HEK293 (cell line): ENCODE measurements at regions not wholly inside any gene's neighbourhood (a gene's known extent, or its start where the extent isn't known, plus 50 kb on each side); places are given as distances from the start of the nearest gene placed in this dataset.

Experiments used
- CTCF ChIA-PET: fragments of 350-600 bp; formaldehyde crosslinking; extraction: SDS; loops from one replicate; lab custom pipeline; 2021; ENCODE audit warnings: antibody characterized with exemption; lab: Yijun Ruan, JAX
- POLR2A ChIA-PET: fragments of 300-600 bp; formaldehyde crosslinking; extraction: SDS; loops from one replicate; lab custom pipeline; 2020; ENCODE audit warnings: antibody characterized with exemption, inconsistent platforms; lab: Yijun Ruan, JAX
- H3K27ac ChIP-seq: fragments of 200-500 bp; sonication (Bioruptor generic); 2 replicates; pipeline ENCODE4 v1.5.1; 2014; ENCODE audit warnings: low read depth, low read length, control low read depth, inconsistent platforms; ENCODE audit errors: extremely low read depth
- H3K36me3 ChIP-seq, 2 experiments: fragments of 200-500 bp in 1 of 2; sonication (Bioruptor generic) in 1 of 2; 1 replicate in 1 of 2; 2 replicates in 1 of 2; pipeline ENCODE4 v1.5.1; 2014 to 2017; ENCODE audit warnings: inconsistent platforms in 2 of 2, low read length in 2 of 2; ENCODE audit not compliant: control insufficient read depth in 2 of 2, insufficient read depth in 1 of 2
- H3K4me1 ChIP-seq: fragments of 200-500 bp; sonication (Bioruptor generic); 2 replicates; pipeline ENCODE4 v1.5.1; 2014; ENCODE audit warnings: mild to moderate bottlenecking, low read length, inconsistent platforms; ENCODE audit not compliant: control insufficient read depth, insufficient read depth
- H3K4me3 ChIP-seq: 2 replicates; pipeline ENCODE4 v1.5.1; 2011; ENCODE audit warnings: low read depth, mild to moderate bottlenecking, control low read depth, low read length, moderate library complexity
- H3K9me3 ChIP-seq: fragments of 200-500 bp; sonication (Bioruptor generic); 2 replicates; pipeline ENCODE4 v1.5.1; 2014; ENCODE audit warnings: low read depth, low read length, inconsistent platforms; ENCODE audit not compliant: control insufficient read depth, insufficient read depth
- AEBP2 ChIP-seq: fragments of 450-650 bp; formaldehyde crosslinking; IDR thresholded peaks from 2 replicates; pipeline ENCODE4 v1.5.1; 2016; ENCODE audit warnings: missing biosample characterization, missing genetic modification characterization, borderline replicate concordance
- BCL11A ChIP-seq: fragments of 450-650 bp; formaldehyde crosslinking; IDR thresholded peaks from 2 replicates; pipeline ENCODE4 v1.5.1; 2016; ENCODE audit warnings: low read depth, missing biosample characterization, missing genetic modification characterization
- GLI2 ChIP-seq: fragments of 450-650 bp; formaldehyde crosslinking; IDR thresholded peaks from 2 replicates; pipeline ENCODE4; 2017; ENCODE audit warnings: missing biosample characterization, missing genetic modification characterization, low read depth, borderline replicate concordance
- GLIS2 ChIP-seq: fragments of 450-650 bp; formaldehyde crosslinking; IDR thresholded peaks from 2 replicates; pipeline ENCODE4 v1.5.1; 2016; ENCODE audit warnings: missing biosample characterization, missing genetic modification characterization
- KLF7 ChIP-seq: fragments of 450-650 bp; formaldehyde crosslinking; IDR thresholded peaks from 2 replicates; pipeline ENCODE4 v1.5.1; 2016; ENCODE audit warnings: missing biosample characterization, missing genetic modification characterization, borderline replicate concordance
- OVOL3 ChIP-seq: fragments of 450-650 bp; formaldehyde crosslinking; IDR thresholded peaks from 2 replicates; pipeline ENCODE4 v1.5.1; 2016; ENCODE audit warnings: missing biosample characterization, missing genetic modification characterization
- SETDB1 ChIP-seq: IDR thresholded peaks from one replicate; pipeline ENCODE4 v1.6.1; 2017; ENCODE audit warnings: mild to moderate bottlenecking, low read length, moderate library complexity, mixed read lengths; ENCODE audit not compliant: insufficient read length
- SP3 ChIP-seq: fragments of 450-650 bp; formaldehyde crosslinking; IDR thresholded peaks from 2 replicates; pipeline ENCODE4 v1.5.1; 2016; ENCODE audit warnings: missing biosample characterization, missing genetic modification characterization
- WT1 ChIP-seq: fragments of 450-650 bp; formaldehyde crosslinking; IDR thresholded peaks from 2 replicates; pipeline ENCODE4 v1.5.1; 2016; ENCODE audit warnings: missing biosample characterization, missing genetic modification characterization
- ZNF175 ChIP-seq: fragments of 450-650 bp; formaldehyde crosslinking; IDR thresholded peaks from 2 replicates; pipeline ENCODE4 v1.5.1; 2016; ENCODE audit warnings: missing biosample characterization, missing genetic modification characterization
- ZNF2 ChIP-seq: fragments of 450-650 bp; formaldehyde crosslinking; IDR thresholded peaks from 2 replicates; pipeline ENCODE4 v1.5.1; 2016; ENCODE audit warnings: missing biosample characterization, missing genetic modification characterization
- ZNF26 ChIP-seq: fragments of 450-650 bp; formaldehyde crosslinking; IDR thresholded peaks from 2 replicates; pipeline ENCODE4 v1.5.1; 2016; ENCODE audit warnings: missing biosample characterization, missing genetic modification characterization
- ZNF266 ChIP-seq: fragments of 450-650 bp; formaldehyde crosslinking; IDR thresholded peaks from 2 replicates; pipeline ENCODE4 v1.5.1; 2016; ENCODE audit warnings: missing biosample characterization, missing genetic modification characterization, low read depth
- ZNF341 ChIP-seq: fragments of 450-650 bp; formaldehyde crosslinking; IDR thresholded peaks from 2 replicates; pipeline ENCODE4; 2016; ENCODE audit warnings: low read depth, missing biosample characterization, missing genetic modification characterization
- ZNF366 ChIP-seq: fragments of 450-650 bp; formaldehyde crosslinking; conservative IDR thresholded peaks from 2 replicates; pipeline ENCODE4 v1.5.1; 2016; ENCODE audit warnings: missing biosample characterization, missing genetic modification characterization
- ZNF416 ChIP-seq: fragments of 450-650 bp; formaldehyde crosslinking; IDR thresholded peaks from 2 replicates; pipeline ENCODE4 v1.5.1; 2016; ENCODE audit warnings: missing biosample characterization, missing genetic modification characterization
- ZNF433 ChIP-seq: fragments of 450-650 bp; formaldehyde crosslinking; IDR thresholded peaks from 2 replicates; pipeline ENCODE4 v1.5.1; 2016; ENCODE audit warnings: missing biosample characterization, missing genetic modification characterization, low read depth
- ZNF548 ChIP-seq: fragments of 450-650 bp; formaldehyde crosslinking; IDR thresholded peaks from 2 replicates; pipeline ENCODE4 v1.5.1; 2016; ENCODE audit warnings: missing biosample characterization, missing genetic modification characterization
- ZNF624 ChIP-seq: fragments of 450-650 bp; formaldehyde crosslinking; IDR thresholded peaks from 2 replicates; pipeline ENCODE4 v1.5.1; 2017; ENCODE audit warnings: missing biosample characterization, missing genetic modification characterization
- ZNF785 ChIP-seq: fragments of 450-650 bp; formaldehyde crosslinking; IDR thresholded peaks from 2 replicates; pipeline ENCODE4 v1.5.1; 2016; ENCODE audit warnings: missing biosample characterization, missing genetic modification characterization
- TF ChIP-seq, protein P1 (sequence below): fragments of 450-650 bp; formaldehyde crosslinking; IDR thresholded peaks from 2 replicates; pipeline ENCODE4 v1.5.1; 2016; ENCODE audit warnings: missing biosample characterization, missing genetic modification characterization, low read depth

GRCh38 chr20:43821795-43822194 lies 92.9 kb upstream of the TOX2 start:
- ChIA-PET POLR2A (no interaction called here), CTCF (no interaction called here)
- no peaks in the 10 kb centered on the region for H3K36me3 ChIP-seq
- TF ChIP-seq, protein P1, sequence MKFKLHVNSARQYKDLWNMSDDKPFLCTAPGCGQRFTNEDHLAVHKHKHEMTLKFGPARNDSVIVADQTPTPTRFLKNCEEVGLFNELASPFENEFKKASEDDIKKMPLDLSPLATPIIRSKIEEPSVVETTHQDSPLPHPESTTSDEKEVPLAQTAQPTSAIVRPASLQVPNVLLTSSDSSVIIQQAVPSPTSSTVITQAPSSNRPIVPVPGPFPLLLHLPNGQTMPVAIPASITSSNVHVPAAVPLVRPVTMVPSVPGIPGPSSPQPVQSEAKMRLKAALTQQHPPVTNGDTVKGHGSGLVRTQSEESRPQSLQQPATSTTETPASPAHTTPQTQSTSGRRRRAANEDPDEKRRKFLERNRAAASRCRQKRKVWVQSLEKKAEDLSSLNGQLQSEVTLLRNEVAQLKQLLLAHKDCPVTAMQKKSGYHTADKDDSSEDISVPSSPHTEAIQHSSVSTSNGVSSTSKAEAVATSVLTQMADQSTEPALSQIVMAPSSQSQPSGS (tag by site-specific recombination): peak; percentile 61; the same call in 1 of the 2 replicates
- no peak for TF ChIP-seq BCL11A
- H3K4me3 ChIP-seq: no peak overlapping the region
- no peaks in the 10 kb centered on the region for H3K4me1 ChIP-seq
- no peak overlapping the region for H3K27ac ChIP-seq
- no peaks in the 10 kb centered on the region for H3K9me3 ChIP-seq

- Histone ChIP-seq H3K4me3 (no peak overlapping the region), H3K9me3 (no peaks in the 10 kb centered on the region), H3K36me3 (no peaks in the 10 kb centered on the region), H3K27ac (no peak overlapping the region), H3K4me1 (no peaks in the 10 kb centered on the region)
- POLR2A ChIA-PET: no interaction called here
- CTCF ChIA-PET: no interaction called here
- TF ChIP-seq GLI2 (tag by site-specific recombination) (no peak), ZNF26 (tag by site-specific recombination) (no peak), ZNF785 (tag by site-specific recombination) (no peak), ZNF175 (tag by site-specific recombination) (no peak), OVOL3 (no peak), ZNF433 (tag by site-specific recombination) (no peak), GLIS2 (tag by site-specific recombination) (no peak), ZNF416 (tag by site-specific recombination) (no peak), ZNF2 (tag by site-specific recombination) (no peak), KLF7 (no peak), ZNF624 (tag by site-specific recombination) (no peak), ZNF366 (tag by site-specific recombination) (no peak), ZNF266 (no peak), SP3 (tag by site-specific recombination) (no peak), SETDB1 (no peak), ZNF341 (tag by site-specific recombination) (no peak), AEBP2 (tag by site-specific recombination) (no peak), WT1 (no peak), ZNF548 (tag by site-specific recombination) (no peak)
Measured at GRCh38 chr20:43820731-43821330, 93.8 kb upstream of the TOX2 start.
